Lung (tissue), 11 donors: ENCODE measurements at regions not wholly inside any gene's neighbourhood (a gene's known extent, or its start where the extent isn't known, plus 50 kb on each side); places are given as distances from the start of the nearest gene placed in this dataset.
A peak's percentile ranks its signal among the peaks of the same experiment; 100 is the strongest.
"Not testable (repeated sequence)": the region's sequence is repeated elsewhere in the genome, so short reads cannot be mapped to it uniquely, and the experiment has no call there.

Experiments
- ATAC-seq: fragments of 200-7000 bp; cut with Tn5 transposase; one replicate; pipeline ENCODE4 v1.9.1; 2020; ENCODE audit warnings: moderate number of reproducible peaks; ENCODE audit not compliant: insufficient read depth, low FRiP score
- DNase-seq, 3 donors: peaks; one replicate each; pipeline ENCODE4 v3.0.0-alpha.2; 2013 to 2017
- H3K27ac ChIP-seq, 2 donors: one replicate each; pipeline ENCODE4 v1.5.1; 2013; ENCODE audit warnings: mild to moderate bottlenecking in 2 of 2, moderate library complexity in 2 of 2, control low read depth in 1 of 2, inconsistent platforms in 1 of 2, low read depth in 1 of 2, low read length in 1 of 2
- H3K27me3 ChIP-seq, 3 donors: one replicate each; pipeline ENCODE4 v1.5.1; 2013; ENCODE audit warnings: low read length in 2 of 3; ENCODE audit not compliant: control insufficient read depth in 3 of 3, insufficient read depth in 3 of 3
- H3K36me3 ChIP-seq, 4 donors: one replicate each; pipeline ENCODE4 v1.5.1; 2013; ENCODE audit warnings: low read length in 4 of 4, mild to moderate bottlenecking in 1 of 4, moderate library complexity in 1 of 4; ENCODE audit not compliant: control insufficient read depth in 4 of 4, insufficient read depth in 4 of 4
- H3K4me1 ChIP-seq, 5 donors: one replicate each; pipeline ENCODE4 v1.5.1; 2013; ENCODE audit warnings: low read length in 5 of 5, mild to moderate bottlenecking in 2 of 5, moderate library complexity in 1 of 5; ENCODE audit not compliant: control insufficient read depth in 5 of 5, insufficient read depth in 5 of 5
- H3K4me3 ChIP-seq: one replicate; pipeline ENCODE4 v1.5.1; 2013; ENCODE audit warnings: mild to moderate bottlenecking, control low read depth, moderate library complexity
- H3K9ac ChIP-seq, 2 donors: one replicate each; pipeline ENCODE4 v1.5.1; 2013; ENCODE audit warnings: low read length in 2 of 2, control low read depth in 1 of 2; ENCODE audit not compliant: insufficient read depth in 1 of 2
- H3K9me3 ChIP-seq, 4 donors: one replicate each; pipeline ENCODE4 v1.5.1; 2013; ENCODE audit warnings: low read length in 3 of 4, mild to moderate bottlenecking in 1 of 4, moderate library complexity in 1 of 4; ENCODE audit not compliant: control insufficient read depth in 4 of 4, insufficient read depth in 3 of 4
- WGBS, 2 donors: extraction: QIAGEN DNeasy Blood & Tissue Kit; methylation state at CpG; one replicate each; pipeline ENCODE4 v1.1.7; 2013; 5-methylcytosine and 5-hydroxymethylcytosine counted together
- TF ChIP-seq, protein P1 (sequence below): IDR thresholded peaks from 2 replicates; pipeline ENCODE4 v1.5.1; 2012; ENCODE audit warnings: mild to moderate bottlenecking; ENCODE audit errors: control extremely low read depth, extremely low read depth
- donor health status: control.
- donor health status: control.
- donor health status: Bipolar disorder and iron deficiency.
- donor health status: healthy.
- donor health status: DM: yes; HTN: yes; CAD: no.

GRCh38 chr11:104774578-104774977 is 123.7 kb downstream of the CASP12 start:
- Histone ChIP-seq H3K9ac (no peak overlapping the region), H3K4me1 (peaks cover 0 to 9% (median 6%) of the 10 kb centered on the region in 5 donors), H3K27ac (no peak overlapping the region), H3K4me3 (no peak overlapping the region), H3K9me3 (no peaks in the 10 kb centered on the region), H3K36me3 (no peaks in the 10 kb centered on the region), H3K27me3 (no peaks in the 10 kb centered on the region)
- DNase-seq = no peak
- WGBS, 2 donors = 87 to 95% methylated on average over 2 of the region's 2 CpGs
- no peak for ATAC-seq
- TF ChIP-seq, protein P1, sequence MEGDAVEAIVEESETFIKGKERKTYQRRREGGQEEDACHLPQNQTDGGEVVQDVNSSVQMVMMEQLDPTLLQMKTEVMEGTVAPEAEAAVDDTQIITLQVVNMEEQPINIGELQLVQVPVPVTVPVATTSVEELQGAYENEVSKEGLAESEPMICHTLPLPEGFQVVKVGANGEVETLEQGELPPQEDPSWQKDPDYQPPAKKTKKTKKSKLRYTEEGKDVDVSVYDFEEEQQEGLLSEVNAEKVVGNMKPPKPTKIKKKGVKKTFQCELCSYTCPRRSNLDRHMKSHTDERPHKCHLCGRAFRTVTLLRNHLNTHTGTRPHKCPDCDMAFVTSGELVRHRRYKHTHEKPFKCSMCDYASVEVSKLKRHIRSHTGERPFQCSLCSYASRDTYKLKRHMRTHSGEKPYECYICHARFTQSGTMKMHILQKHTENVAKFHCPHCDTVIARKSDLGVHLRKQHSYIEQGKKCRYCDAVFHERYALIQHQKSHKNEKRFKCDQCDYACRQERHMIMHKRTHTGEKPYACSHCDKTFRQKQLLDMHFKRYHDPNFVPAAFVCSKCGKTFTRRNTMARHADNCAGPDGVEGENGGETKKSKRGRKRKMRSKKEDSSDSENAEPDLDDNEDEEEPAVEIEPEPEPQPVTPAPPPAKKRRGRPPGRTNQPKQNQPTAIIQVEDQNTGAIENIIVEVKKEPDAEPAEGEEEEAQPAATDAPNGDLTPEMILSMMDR = no peak

DNA sequence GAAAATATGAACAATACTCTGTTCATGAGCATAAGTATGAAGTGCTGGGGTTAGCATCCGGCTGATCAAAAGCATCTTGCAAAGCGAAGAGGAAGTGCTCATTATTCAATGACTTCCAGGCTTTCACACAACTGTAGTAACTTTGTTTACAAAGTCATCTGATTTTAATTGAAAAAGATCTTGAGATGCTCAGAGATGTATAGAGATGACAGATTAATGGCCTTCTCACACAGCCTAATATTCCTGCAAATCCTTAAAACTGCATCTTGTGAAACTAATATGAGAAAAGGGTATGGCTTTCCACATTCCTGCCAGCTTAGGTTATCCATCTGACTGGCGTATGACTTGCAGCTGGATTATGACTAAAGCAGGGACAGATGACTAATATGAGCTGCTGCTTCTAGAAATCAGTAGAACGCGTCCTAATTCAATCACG is 125.4 kb downstream of the CASP12 start:
- no peaks in the 10 kb centered on the region for H3K27me3 ChIP-seq
- peak; percentile 47 for ATAC-seq
- no peak overlapping the region for H3K9ac ChIP-seq
- TF ChIP-seq, protein P1 = no peak
- H3K27ac ChIP-seq = no peak overlapping the region
- no peaks in the 10 kb centered on the region for H3K9me3 ChIP-seq
- H3K4me1 ChIP-seq = peaks cover 0 to 9% (median 6%) of the 10 kb centered on the region in 5 donors
- no peaks in the 10 kb centered on the region for H3K36me3 ChIP-seq
- WGBS, 2 donors = 31 to 43% methylated on average over 6 of the region's 6 CpGs
- peak; percentile 63 to 93 (median 89) for DNase-seq
- H3K4me3 ChIP-seq = no peak overlapping the region

GRCh38 chr11:104771763-104772162 is 126.5 kb downstream of the CASP12 start:
- Histone ChIP-seq H3K9ac (no peak overlapping the region), H3K36me3 (no peaks in the 10 kb centered on the region), H3K27ac (no peak overlapping the region), H3K4me3 (no peak overlapping the region), H3K9me3 (no peaks in the 10 kb centered on the region), H3K27me3 (no peaks in the 10 kb centered on the region), H3K4me1 (peaks cover 0 to 9% (median 6%) of the 10 kb centered on the region in 5 donors)
- 78 to 79% methylated on average over 3 of the region's 3 CpGs for WGBS, 2 donors
- DNase-seq (peak in 2 of 3 donors; percentile 11 to 14), ATAC-seq (no peak)
- TF ChIP-seq, protein P1 = no peak

- H3K9ac ChIP-seq, H3K27me3 ChIP-seq, H3K27ac ChIP-seq, H3K9me3 ChIP-seq, ATAC-seq, H3K4me1 ChIP-seq, H3K4me3 ChIP-seq, H3K36me3 ChIP-seq, DNase-seq: not testable (repeated sequence)
- WGBS, 2 donors = 95% methylated on average over 3 of the region's 3 CpGs
Measured at GRCh38 chr11:104771046-104771445, 127.2 kb downstream of the CASP12 start.
